HepG2 (cell line): ENCODE measurements at regions not wholly inside any gene's neighbourhood (a gene's known extent, or its start where the extent isn't known, plus 50 kb on each side); places are given as distances from the start of the nearest gene placed in this dataset.
A peak's percentile ranks its signal among the peaks of the same experiment; 100 is the strongest.

Experiments
- ARNT2 ChIP-seq: sonication (generic); formaldehyde crosslinking; IDR thresholded peaks from 2 replicates; pipeline ENCODE4 v1.8.0; 2022; ENCODE audit warnings: mild to moderate bottlenecking, low read depth, missing genetic modification reagents, moderate library complexity
- ATM ChIP-seq: fragments of 450-650 bp; IDR thresholded peaks from 2 replicates; pipeline ENCODE4 v1.7.1; 2017; ENCODE audit warnings: mild to moderate bottlenecking, borderline replicate concordance
- BCL6 ChIP-seq: IDR thresholded peaks from 2 replicates; pipeline ENCODE4 v1.6.1; 2016; ENCODE audit warnings: missing genetic modification reagents, missing compliant biosample characterization
- BORCS8-MEF2B ChIP-seq: sonication (generic); formaldehyde crosslinking; IDR thresholded peaks from 2 replicates; pipeline ENCODE4 v1.8.0; 2022; ENCODE audit warnings: mild to moderate bottlenecking, missing genetic modification reagents
- CBX5 ChIP-seq: sonication (generic); formaldehyde crosslinking; IDR thresholded peaks from 2 replicates; pipeline ENCODE4 v1.4.0; 2020; ENCODE audit warnings: missing genetic modification reagents, borderline replicate concordance
- FOXA1 ChIP-seq, 2 experiments: fragments of 450-650 bp in 1 of 2; sonication (generic) in 1 of 2; formaldehyde crosslinking in 1 of 2; IDR thresholded peaks; 2 replicates each; pipeline versions ENCODE4 v1.4.0 to v1.6.1; 2016 to 2020; ENCODE audit warnings: missing genetic modification reagents in 1 of 2
- FOXO1 ChIP-seq: sonication (generic); formaldehyde crosslinking; IDR thresholded peaks from 2 replicates; pipeline ENCODE4 v1.4.0; 2020; ENCODE audit warnings: missing genetic modification reagents
- GABPB1 ChIP-seq: IDR thresholded peaks from 2 replicates; pipeline ENCODE4 v1.6.1; 2016; ENCODE audit warnings: mild to moderate bottlenecking, missing genetic modification reagents, moderate library complexity, missing compliant biosample characterization
- GATAD2A ChIP-seq: IDR thresholded peaks from 2 replicates; pipeline ENCODE4 v1.6.1; 2016
- HDAC2 ChIP-seq: sonication (generic); formaldehyde crosslinking; IDR thresholded peaks from 2 replicates; pipeline ENCODE4 v1.4.0; 2020; ENCODE audit warnings: missing genetic modification reagents
- HNF4A ChIP-seq: sonication (generic); formaldehyde crosslinking; IDR thresholded peaks from 2 replicates; pipeline ENCODE4 v1.4.0; 2020; ENCODE audit warnings: missing genetic modification reagents
- IKZF1 ChIP-seq: fragments of 450-650 bp; IDR thresholded peaks from 2 replicates; pipeline ENCODE4 v1.7.1; 2016
- IKZF5 ChIP-seq: IDR thresholded peaks from 2 replicates; pipeline ENCODE4 v1.6.1; 2018; ENCODE audit warnings: missing genetic modification reagents, mild to moderate bottlenecking, missing compliant biosample characterization
- MAFK ChIP-seq, 2 experiments: IDR thresholded peaks in 1 of 2; conservative IDR thresholded peaks in 1 of 2; 2 replicates each; pipeline ENCODE4 v1.6.1; 2011; ENCODE audit warnings: improper control_type of control experiment in 2 of 2, low read length in 2 of 2
- MED1 ChIP-seq: sonication (generic); formaldehyde crosslinking; IDR thresholded peaks from 2 replicates; pipeline ENCODE4 v1.4.0; 2020; ENCODE audit warnings: missing genetic modification reagents
- MTA3 ChIP-seq: sonication (generic); formaldehyde crosslinking; IDR thresholded peaks from 2 replicates; pipeline ENCODE4 v1.4.0; 2020; ENCODE audit warnings: missing genetic modification reagents
- SMARCE1 ChIP-seq: fragments of 450-650 bp; IDR thresholded peaks from 2 replicates; pipeline ENCODE4 v1.6.1; 2017; ENCODE audit warnings: borderline replicate concordance
- TEF ChIP-seq: sonication (generic); formaldehyde crosslinking; IDR thresholded peaks from 2 replicates; pipeline ENCODE4 v1.5.0; 2020; ENCODE audit warnings: missing genetic modification reagents
- ZBTB7B ChIP-seq: sonication (generic); formaldehyde crosslinking; IDR thresholded peaks from 2 replicates; pipeline ENCODE4 v1.4.0; 2020; ENCODE audit warnings: missing genetic modification reagents
- ZFP37 ChIP-seq: sonication (generic); formaldehyde crosslinking; IDR thresholded peaks from 2 replicates; pipeline ENCODE4 v1.4.0; 2020; ENCODE audit warnings: missing genetic modification reagents, borderline replicate concordance
- ZNF251 ChIP-seq: sonication (generic); formaldehyde crosslinking; IDR thresholded peaks from 2 replicates; pipeline ENCODE4 v1.9.0; 2021; ENCODE audit warnings: mild to moderate bottlenecking, missing genetic modification reagents
- ZNF333 ChIP-seq: sonication (generic); formaldehyde crosslinking; IDR thresholded peaks from 2 replicates; pipeline ENCODE4 v1.4.0; 2020; ENCODE audit warnings: mild to moderate bottlenecking, missing genetic modification reagents, borderline replicate concordance
- ZNF775 ChIP-seq: sonication (generic); formaldehyde crosslinking; IDR thresholded peaks from 2 replicates; pipeline ENCODE4 v1.4.0; 2020; ENCODE audit warnings: missing genetic modification reagents, mild to moderate bottlenecking, moderate library complexity, borderline replicate concordance
- ZNF777 ChIP-seq: sonication (generic); formaldehyde crosslinking; IDR thresholded peaks from 2 replicates; pipeline ENCODE4 v1.4.0; 2020; ENCODE audit warnings: missing genetic modification reagents
- ZNF780A ChIP-seq: sonication (generic); formaldehyde crosslinking; IDR thresholded peaks from 2 replicates; pipeline ENCODE4 v1.8.0; 2022; ENCODE audit warnings: mild to moderate bottlenecking, missing genetic modification reagents, moderate library complexity
- ZNF790 ChIP-seq: sonication (generic); formaldehyde crosslinking; IDR thresholded peaks from 2 replicates; pipeline ENCODE4 v1.8.0; 2022; ENCODE audit warnings: missing genetic modification reagents, mild to moderate bottlenecking, borderline replicate concordance
- ZNF878 ChIP-seq: sonication (generic); formaldehyde crosslinking; IDR thresholded peaks from 2 replicates; pipeline ENCODE4 v1.8.1; 2023; ENCODE audit warnings: mild to moderate bottlenecking, missing genetic modification reagents, moderate library complexity
- TF ChIP-seq, protein P1 (sequence below): fragments of 450-650 bp; IDR thresholded peaks from 2 replicates; pipeline ENCODE4 v1.6.1; 2016
- TF ChIP-seq, protein P2 (sequence below): sonication (generic); formaldehyde crosslinking; IDR thresholded peaks from 2 replicates; pipeline ENCODE4 v1.4.0; 2020; ENCODE audit warnings: missing genetic modification reagents

DNA sequence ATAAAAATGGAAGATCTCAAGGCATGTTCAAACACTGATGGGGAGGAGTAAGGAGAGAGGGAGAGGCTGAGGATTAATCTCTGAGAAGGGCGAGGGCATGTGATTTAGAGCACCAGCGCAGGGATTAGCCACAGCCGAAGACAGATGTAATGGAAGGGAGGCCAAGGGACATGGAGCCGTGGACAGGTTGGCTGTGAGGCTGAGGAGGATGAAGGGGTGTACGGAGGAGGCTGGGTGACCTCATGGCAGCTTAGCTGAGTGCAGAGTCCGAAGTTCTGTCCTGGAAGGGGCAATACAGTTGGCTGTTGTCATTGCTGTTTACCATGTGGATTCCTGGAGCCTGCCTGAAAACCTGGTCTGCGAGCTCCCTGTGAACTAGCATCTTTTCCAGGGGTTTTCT is 342.8 kb downstream of the RPS6KC1 start (continued):
- TF ChIP-seq ARNT2 (CRISPR knock-in tag) (no peak), ZNF775 (no peak), ATM (no peak), ZNF777 (CRISPR knock-in tag) (no peak), GABPB1 (CRISPR knock-in tag) (0 out of 2 replicates have a peak, but pooled peaks have one; percentile 12), MAFK (conservative IDR thresholded peaks at IDR 0.05 in 1 of 2, IDR thresholded peaks at IDR 0.05 in 1 of 2; ENCODE audit: low read length in 2 of 2) (no peak), ZFP37 (CRISPR knock-in tag) (0 out of 2 replicates have a peak, but pooled peaks have one; percentile 48), IKZF1 (no peak), CBX5 (CRISPR knock-in tag) (0 out of 2 replicates have a peak, but pooled peaks have one; percentile 42), SMARCE1 (no peak), ZNF780A (CRISPR knock-in tag) (no peak), HNF4A (CRISPR knock-in tag) (peak; percentile 94), HDAC2 (CRISPR knock-in tag) (peak; percentile 62; the same call in 1 of the 2 replicates), FOXA1 (IDR thresholded peaks at IDR 0.05) (no peak), FOXA1 (CRISPR knock-in tag; IDR thresholded peaks at IDR 0.05) (peak; percentile 87), BCL6 (CRISPR knock-in tag) (peak; percentile 84), ZNF790 (CRISPR knock-in tag) (no peak), GATAD2A (CRISPR knock-in tag) (peak; percentile 80), MTA3 (CRISPR knock-in tag) (no peak), MED1 (CRISPR knock-in tag) (peak; percentile 65), TEF (no peak), ZNF878 (no peak), ZBTB7B (CRISPR knock-in tag) (no peak), FOXO1 (CRISPR knock-in tag) (peak; percentile 92), ZNF251 (CRISPR knock-in tag) (no peak), BORCS8-MEF2B (CRISPR knock-in tag) (0 out of 2 replicates have a peak, but pooled peaks have one; percentile 19), ZNF333 (no peak), IKZF5 (CRISPR knock-in tag) (peak; percentile 64; the same call in 1 of the 2 replicates)
- TF ChIP-seq, protein P1, sequence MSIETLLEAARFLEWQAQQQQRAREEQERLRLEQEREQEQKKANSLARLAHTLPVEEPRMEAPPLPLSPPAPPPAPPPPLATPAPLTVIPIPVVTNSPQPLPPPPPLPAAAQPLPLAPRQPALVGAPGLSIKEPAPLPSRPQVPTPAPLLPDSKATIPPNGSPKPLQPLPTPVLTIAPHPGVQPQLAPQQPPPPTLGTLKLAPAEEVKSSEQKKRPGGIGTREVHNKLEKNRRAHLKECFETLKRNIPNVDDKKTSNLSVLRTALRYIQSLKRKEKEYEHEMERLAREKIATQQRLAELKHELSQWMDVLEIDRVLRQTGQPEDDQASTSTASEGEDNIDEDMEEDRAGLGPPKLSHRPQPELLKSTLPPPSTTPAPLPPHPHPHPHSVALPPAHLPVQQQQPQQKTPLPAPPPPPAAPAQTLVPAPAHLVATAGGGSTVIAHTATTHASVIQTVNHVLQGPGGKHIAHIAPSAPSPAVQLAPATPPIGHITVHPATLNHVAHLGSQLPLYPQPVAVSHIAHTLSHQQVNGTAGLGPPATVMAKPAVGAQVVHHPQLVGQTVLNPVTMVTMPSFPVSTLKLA: 0 out of 2 replicates have a peak, but pooled peaks have one; percentile 7
- TF ChIP-seq, protein P2, sequence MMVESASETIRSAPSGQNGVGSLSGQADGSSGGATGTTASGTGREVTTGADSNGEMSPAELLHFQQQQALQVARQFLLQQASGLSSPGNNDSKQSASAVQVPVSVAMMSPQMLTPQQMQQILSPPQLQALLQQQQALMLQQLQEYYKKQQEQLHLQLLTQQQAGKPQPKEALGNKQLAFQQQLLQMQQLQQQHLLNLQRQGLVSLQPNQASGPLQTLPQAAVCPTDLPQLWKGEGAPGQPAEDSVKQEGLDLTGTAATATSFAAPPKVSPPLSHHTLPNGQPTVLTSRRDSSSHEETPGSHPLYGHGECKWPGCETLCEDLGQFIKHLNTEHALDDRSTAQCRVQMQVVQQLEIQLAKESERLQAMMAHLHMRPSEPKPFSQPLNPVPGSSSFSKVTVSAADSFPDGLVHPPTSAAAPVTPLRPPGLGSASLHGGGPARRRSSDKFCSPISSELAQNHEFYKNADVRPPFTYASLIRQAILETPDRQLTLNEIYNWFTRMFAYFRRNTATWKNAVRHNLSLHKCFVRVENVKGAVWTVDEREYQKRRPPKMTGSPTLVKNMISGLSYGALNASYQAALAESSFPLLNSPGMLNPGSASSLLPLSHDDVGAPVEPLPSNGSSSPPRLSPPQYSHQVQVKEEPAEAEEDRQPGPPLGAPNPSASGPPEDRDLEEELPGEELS (CRISPR knock-in tag): peak; percentile 84
